Astrocyte (in vitro differentiated cells and primary cell): ENCODE measurements at regions not wholly inside any gene's neighbourhood (a gene's known extent, or its start where the extent isn't known, plus 50 kb on each side); places are given as distances from the start of the nearest gene placed in this dataset.

Experiments
- EZH2 ChIP-seq: IDR thresholded peaks from 2 replicates; pipeline ENCODE4 v1.6.1; 2012; ENCODE audit warnings: mild to moderate bottlenecking, low read length, inconsistent platforms; ENCODE audit not compliant: insufficient read depth
- TF ChIP-seq, protein P1 (sequence below): IDR thresholded peaks from 2 replicates; pipeline ENCODE4 v1.5.1; 2011; ENCODE audit warnings: low read depth, mild to moderate bottlenecking, inconsistent platforms, low read length, moderate library complexity; ENCODE audit not compliant: insufficient read depth

GRCh38 chr12:60337839-60338549 is 742.2 kb downstream of the SLC16A7 start:
- TF ChIP-seq, protein P1, sequence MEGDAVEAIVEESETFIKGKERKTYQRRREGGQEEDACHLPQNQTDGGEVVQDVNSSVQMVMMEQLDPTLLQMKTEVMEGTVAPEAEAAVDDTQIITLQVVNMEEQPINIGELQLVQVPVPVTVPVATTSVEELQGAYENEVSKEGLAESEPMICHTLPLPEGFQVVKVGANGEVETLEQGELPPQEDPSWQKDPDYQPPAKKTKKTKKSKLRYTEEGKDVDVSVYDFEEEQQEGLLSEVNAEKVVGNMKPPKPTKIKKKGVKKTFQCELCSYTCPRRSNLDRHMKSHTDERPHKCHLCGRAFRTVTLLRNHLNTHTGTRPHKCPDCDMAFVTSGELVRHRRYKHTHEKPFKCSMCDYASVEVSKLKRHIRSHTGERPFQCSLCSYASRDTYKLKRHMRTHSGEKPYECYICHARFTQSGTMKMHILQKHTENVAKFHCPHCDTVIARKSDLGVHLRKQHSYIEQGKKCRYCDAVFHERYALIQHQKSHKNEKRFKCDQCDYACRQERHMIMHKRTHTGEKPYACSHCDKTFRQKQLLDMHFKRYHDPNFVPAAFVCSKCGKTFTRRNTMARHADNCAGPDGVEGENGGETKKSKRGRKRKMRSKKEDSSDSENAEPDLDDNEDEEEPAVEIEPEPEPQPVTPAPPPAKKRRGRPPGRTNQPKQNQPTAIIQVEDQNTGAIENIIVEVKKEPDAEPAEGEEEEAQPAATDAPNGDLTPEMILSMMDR, result no peak
- no peak for TF ChIP-seq EZH2
